C4-2B (cell line): ENCODE measurements at regions not wholly inside any gene's neighbourhood (a gene's known extent, or its start where the extent isn't known, plus 50 kb on each side); places are given as distances from the start of the nearest gene placed in this dataset.

Experiments used
- ZFX ChIP-seq: fragments of 450-650 bp; IDR thresholded peaks from 2 replicates; pipeline ENCODE4 v1.6.1; 2017
- TF ChIP-seq, protein P1 (sequence below): fragments of 450-650 bp; conservative IDR thresholded peaks from 2 replicates; pipeline ENCODE4 v1.5.1; 2017; ENCODE audit warnings: mild to moderate bottlenecking

DNA sequence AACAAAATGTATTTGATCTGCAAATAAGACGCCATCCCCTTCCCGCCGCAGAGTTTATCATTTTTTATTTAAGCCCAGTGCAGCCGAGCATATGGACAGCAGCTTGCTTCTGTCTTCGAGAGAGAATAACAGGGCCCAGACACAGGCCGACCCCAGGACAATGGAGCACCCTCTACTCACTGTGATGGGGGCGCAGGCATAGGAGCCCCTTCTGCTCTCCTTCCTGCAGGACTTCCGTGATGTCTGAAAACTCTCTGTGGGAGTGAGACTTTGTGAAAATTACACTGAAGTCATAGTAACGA is 134.8 kb downstream of the OAT start:
- TF ChIP-seq, protein P1, sequence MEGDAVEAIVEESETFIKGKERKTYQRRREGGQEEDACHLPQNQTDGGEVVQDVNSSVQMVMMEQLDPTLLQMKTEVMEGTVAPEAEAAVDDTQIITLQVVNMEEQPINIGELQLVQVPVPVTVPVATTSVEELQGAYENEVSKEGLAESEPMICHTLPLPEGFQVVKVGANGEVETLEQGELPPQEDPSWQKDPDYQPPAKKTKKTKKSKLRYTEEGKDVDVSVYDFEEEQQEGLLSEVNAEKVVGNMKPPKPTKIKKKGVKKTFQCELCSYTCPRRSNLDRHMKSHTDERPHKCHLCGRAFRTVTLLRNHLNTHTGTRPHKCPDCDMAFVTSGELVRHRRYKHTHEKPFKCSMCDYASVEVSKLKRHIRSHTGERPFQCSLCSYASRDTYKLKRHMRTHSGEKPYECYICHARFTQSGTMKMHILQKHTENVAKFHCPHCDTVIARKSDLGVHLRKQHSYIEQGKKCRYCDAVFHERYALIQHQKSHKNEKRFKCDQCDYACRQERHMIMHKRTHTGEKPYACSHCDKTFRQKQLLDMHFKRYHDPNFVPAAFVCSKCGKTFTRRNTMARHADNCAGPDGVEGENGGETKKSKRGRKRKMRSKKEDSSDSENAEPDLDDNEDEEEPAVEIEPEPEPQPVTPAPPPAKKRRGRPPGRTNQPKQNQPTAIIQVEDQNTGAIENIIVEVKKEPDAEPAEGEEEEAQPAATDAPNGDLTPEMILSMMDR = no peak
- TF ChIP-seq ZFX = no peak
